Neural cell (in vitro differentiated cells): ENCODE measurements at regions not wholly inside any gene's neighbourhood (a gene's known extent, or its start where the extent isn't known, plus 50 kb on each side); places are given as distances from the start of the nearest gene placed in this dataset.

Source experiments
- H2AFZ ChIP-seq: fragments of 200-600, 300-800 bp; sonication (generic), shearing (Covaris generic); 2 replicates; pipeline ENCODE4 v1.6.0; 2014; ENCODE audit warnings: low read depth, mild to moderate bottlenecking, antibody characterized with exemption, low read length, moderate library complexity
- H3F3A ChIP-seq: fragments of 200-600 bp; shearing (Covaris generic); 2 replicates; pipeline ENCODE4 v1.6.1; 2016; ENCODE audit warnings: mild to moderate bottlenecking, moderate library complexity, mixed read lengths, antibody characterized with exemption, low read length; ENCODE audit not compliant: insufficient read depth, poor library complexity, severe bottlenecking
- H3K27ac ChIP-seq: fragments of 200-600, 300-800 bp; sonication (generic), shearing (Covaris generic); 2 replicates; pipeline ENCODE4 v1.5.1; 2014; ENCODE audit warnings: mild to moderate bottlenecking, low read length, moderate library complexity
- H3K27me3 ChIP-seq: fragments of 300-800, 200-600 bp; sonication (generic), shearing (Covaris generic); 2 replicates; pipeline ENCODE4 v1.6.0; 2014; ENCODE audit warnings: mild to moderate bottlenecking, low read depth, low read length, moderate library complexity; ENCODE audit not compliant: insufficient read depth
- H3K36me3 ChIP-seq: fragments of 300-800, 200-600 bp; sonication (generic), shearing (Covaris generic); 2 replicates; pipeline ENCODE4 v1.5.1; 2014; ENCODE audit warnings: mild to moderate bottlenecking, antibody characterized with exemption, low read length, moderate library complexity; ENCODE audit not compliant: insufficient read depth
- H3K4me2 ChIP-seq: fragments of 300-800, 200-600 bp; sonication (generic), shearing (Covaris generic); 2 replicates; pipeline ENCODE4 v1.6.0; 2014; ENCODE audit warnings: mild to moderate bottlenecking, low read length
- H3K4me3 ChIP-seq: fragments of 300-800, 200-600 bp; sonication (generic), shearing (Covaris generic); 2 replicates; pipeline ENCODE4 v1.5.1; 2014; ENCODE audit warnings: mild to moderate bottlenecking, low read length, moderate library complexity
- H3K79me2 ChIP-seq: fragments of 200-600 bp; shearing (Covaris generic); replicated peaks from 2 replicates; pipeline ENCODE4 v1.6.0; 2014; ENCODE audit warnings: mild to moderate bottlenecking, low read length, moderate library complexity; ENCODE audit not compliant: insufficient read depth
- H3K9ac ChIP-seq: fragments of 300-800, 200-600 bp; sonication (generic), shearing (Covaris generic); 2 replicates; pipeline ENCODE4 v1.6.1; 2016; ENCODE audit warnings: mild to moderate bottlenecking, low read length, mixed read lengths
- H3K9me2 ChIP-seq: fragments of 200-600 bp; shearing (Covaris generic); 2 replicates; pipeline ENCODE4 v1.6.1; 2016; ENCODE audit warnings: mild to moderate bottlenecking, low read length, mixed read lengths; ENCODE audit not compliant: insufficient read depth
- H3K9me3 ChIP-seq: fragments of 200-600, 300-800 bp; sonication (generic), shearing (Covaris generic); 2 replicates; pipeline ENCODE4 v1.6.1; 2016; ENCODE audit warnings: mild to moderate bottlenecking, mixed run types, low read length, moderate library complexity, mixed read lengths
- H4K20me1 ChIP-seq: fragments of 200-600 bp; shearing (Covaris generic); 2 replicates; pipeline ENCODE4 v1.6.1; 2016; ENCODE audit warnings: mild to moderate bottlenecking, mixed run types; ENCODE audit not compliant: insufficient read depth
- CTCF ChIP-seq: fragments of 450-650 bp; IDR thresholded peaks from 2 replicates; pipeline ENCODE4 v1.5.1; 2014; ENCODE audit warnings: antibody characterized with exemption, mild to moderate bottlenecking, moderate library complexity; ENCODE audit not compliant: poor library complexity, severe bottlenecking
- EP300 ChIP-seq: fragments of 450-650 bp; conservative IDR thresholded peaks from 2 replicates; pipeline ENCODE4 v1.6.1; 2014; ENCODE audit warnings: antibody characterized with exemption, mild to moderate bottlenecking, moderate library complexity; ENCODE audit not compliant: poor library complexity, severe bottlenecking
- EZH2 ChIP-seq: fragments of 200-600, 300-800 bp; shearing (Covaris generic), sonication (generic); IDR thresholded peaks from 2 replicates; pipeline ENCODE4 v1.6.1; 2014; ENCODE audit warnings: antibody characterized with exemption, low read length, borderline replicate concordance, mild to moderate bottlenecking; ENCODE audit not compliant: insufficient read depth, poor library complexity, severe bottlenecking
- MXI1 ChIP-seq: fragments of 450-650 bp; conservative IDR thresholded peaks from 2 replicates; pipeline ENCODE4 v1.6.1; 2014; ENCODE audit warnings: antibody characterized with exemption, mild to moderate bottlenecking; ENCODE audit not compliant: poor library complexity, severe bottlenecking
- POLR2AphosphoS5 ChIP-seq: IDR thresholded peaks from 2 replicates; pipeline ENCODE4 v1.6.1; 2012
- RAD21 ChIP-seq: fragments of 450-650 bp; conservative IDR thresholded peaks from 2 replicates; pipeline ENCODE4 v1.6.1; 2014; ENCODE audit warnings: antibody characterized with exemption, mild to moderate bottlenecking, moderate library complexity
- REST ChIP-seq: IDR thresholded peaks from 2 replicates; pipeline ENCODE4 v1.6.1; 2012; ENCODE audit warnings: borderline replicate concordance
- SMC3 ChIP-seq: fragments of 450-650 bp; conservative IDR thresholded peaks from 2 replicates; pipeline ENCODE4 v1.6.1; 2014; ENCODE audit warnings: antibody characterized with exemption, mild to moderate bottlenecking, moderate library complexity; ENCODE audit not compliant: poor library complexity
- TAF1 ChIP-seq: IDR thresholded peaks from 2 replicates; pipeline ENCODE4 v1.6.1; 2012; ENCODE audit warnings: low read depth

- no peaks in the 10 kb centered on the region for H3K79me2 ChIP-seq
- no peaks in the 10 kb centered on the region for H3K36me3 ChIP-seq
- no peaks in the 10 kb centered on the region for H3K9me3 ChIP-seq
- H3K4me3 ChIP-seq: no peak overlapping the region
- no peaks in the 10 kb centered on the region for H3K27me3 ChIP-seq
- no peaks in the 10 kb centered on the region for H3K9me2 ChIP-seq
- no peak overlapping the region for H2AFZ ChIP-seq
- no peak overlapping the region for H3K9ac ChIP-seq
- TF ChIP-seq EZH2: no peak
- no peak for TF ChIP-seq SMC3
- H4K20me1 ChIP-seq: no peaks in the 10 kb centered on the region
- H3F3A ChIP-seq: no peaks in the 10 kb centered on the region
- H3K27ac ChIP-seq: no peak overlapping the region
- no peak overlapping the region for H3K4me2 ChIP-seq
Observed at GRCh38 chr2:48070415-48070814, 164.1 kb upstream of the FBXO11 start.

- H3K4me2 ChIP-seq: no peak overlapping the region
- H3K36me3 ChIP-seq: no peaks in the 10 kb centered on the region
- no peaks in the 10 kb centered on the region for H3K79me2 ChIP-seq
- no peaks in the 10 kb centered on the region for H3K9me3 ChIP-seq
- no peak overlapping the region for H2AFZ ChIP-seq
- H3K9me2 ChIP-seq: no peaks in the 10 kb centered on the region
- H3F3A ChIP-seq: no peaks in the 10 kb centered on the region
- TF ChIP-seq CTCF: no peak
- no peak for TF ChIP-seq EP300
- no peak for TF ChIP-seq TAF1
- TF ChIP-seq RAD21: no peak
- TF ChIP-seq EZH2: no peak
- no peak for TF ChIP-seq SMC3
- no peak for TF ChIP-seq REST
- TF ChIP-seq MXI1: no peak
- TF ChIP-seq POLR2AphosphoS5: no peak
- H4K20me1 ChIP-seq: no peaks in the 10 kb centered on the region
- H3K27me3 ChIP-seq: no peaks in the 10 kb centered on the region
- H3K27ac ChIP-seq: no peak overlapping the region
- no peak overlapping the region for H3K9ac ChIP-seq
- H3K4me3 ChIP-seq: no peak overlapping the region
Observed at GRCh38 chr2:48072583-48072982, 166.3 kb upstream of the FBXO11 start.

GRCh38 chr2:48075631-48076030 lies 169.3 kb upstream of the FBXO11 start:
- H3K4me2 ChIP-seq: no peak overlapping the region
- H3F3A ChIP-seq: no peaks in the 10 kb centered on the region

More at GRCh38 chr2:48075631-48076030, 169.3 kb upstream of the FBXO11 start:
- no peak overlapping the region for H2AFZ ChIP-seq
- no peak overlapping the region for H3K27ac ChIP-seq
- H3K4me3 ChIP-seq: no peak overlapping the region
- no peak for TF ChIP-seq EZH2
- no peak for TF ChIP-seq EP300
- no peak for TF ChIP-seq TAF1
- TF ChIP-seq MXI1: no peak
- no peak for TF ChIP-seq POLR2AphosphoS5
- no peak for TF ChIP-seq CTCF
- no peak for TF ChIP-seq REST
- no peak for TF ChIP-seq SMC3
- no peak for TF ChIP-seq RAD21
- H4K20me1 ChIP-seq: no peaks in the 10 kb centered on the region
- no peaks in the 10 kb centered on the region for H3K79me2 ChIP-seq
- no peaks in the 10 kb centered on the region for H3K9me3 ChIP-seq
- H3K36me3 ChIP-seq: no peaks in the 10 kb centered on the region
- H3K9ac ChIP-seq: no peak overlapping the region
- no peaks in the 10 kb centered on the region for H3K27me3 ChIP-seq
- no peaks in the 10 kb centered on the region for H3K9me2 ChIP-seq
